NCI-H226 (cell line): ENCODE measurements at regions not wholly inside any gene's neighbourhood (a gene's known extent, or its start where the extent isn't known, plus 50 kb on each side); places are given as distances from the start of the nearest gene placed in this dataset.
"Not testable (repeated sequence)": the region's sequence is repeated elsewhere in the genome, so short reads cannot be mapped to it uniquely, and the experiment has no call there.

ENCODE experiments used
- DNase-seq: peaks from one replicate; pipeline ENCODE4 v3.0.0-alpha.2; 2015

GRCh38 chr5:92544036-92544435, 1037.0 kb downstream of the NR2F1-AS1 start:
- no peak for DNase-seq

GRCh38 chr5:92543201-92543600, 1037.8 kb downstream of the NR2F1-AS1 start:
- no peak for DNase-seq

GRCh38 chr5:92542017-92542416, 1039.0 kb downstream of the NR2F1-AS1 start:
- not testable (repeated sequence) for DNase-seq

- no peak for DNase-seq
These were observed 1053.5 kb downstream of the NR2F1-AS1 start for GRCh38 chr5:92527311-92528078.

- DNase-seq: no peak
These were observed 1055.9 kb downstream of the NR2F1-AS1 start for GRCh38 chr5:92525131-92525530.

GRCh38 chr5:92519811-92520632, 1061.0 kb downstream of the NR2F1-AS1 start:
- DNase-seq: no peak

- DNase-seq: peak; percentile 7
These were observed 1062.6 kb downstream of the NR2F1-AS1 start for GRCh38 chr5:92518318-92518904.

- no peak for DNase-seq
These were observed 1066.1 kb downstream of the NR2F1-AS1 start for GRCh38 chr5:92514896-92515295.

- no peak for DNase-seq
These were observed 1068.0 kb downstream of the NR2F1-AS1 start for GRCh38 chr5:92513067-92513466.

GRCh38 chr5:92508271-92508670, 1072.7 kb downstream of the NR2F1-AS1 start:
- no peak for DNase-seq

GRCh38 chr5:92505925-92506324, 1075.1 kb downstream of the NR2F1-AS1 start:
- no peak for DNase-seq

GRCh38 chr5:92505145-92505544, 1075.9 kb downstream of the NR2F1-AS1 start:
- DNase-seq: no peak

- DNase-seq: peak; percentile 62
These were observed 1076.7 kb downstream of the NR2F1-AS1 start for GRCh38 chr5:92504346-92504745.

- no peak for DNase-seq
These were observed 1080.3 kb downstream of the NR2F1-AS1 start for GRCh38 chr5:92500752-92501151.

- no peak for DNase-seq
These were observed 1084.5 kb downstream of the NR2F1-AS1 start for GRCh38 chr5:92496545-92496944.

- DNase-seq: no peak
These were observed 1086.5 kb downstream of the NR2F1-AS1 start for GRCh38 chr5:92494508-92494907.

- peak; percentile 34 for DNase-seq
These were observed 1088.1 kb downstream of the NR2F1-AS1 start for GRCh38 chr5:92492908-92493307.

GRCh38 chr5:92484484-92484883, 1096.5 kb downstream of the NR2F1-AS1 start:
- DNase-seq: no peak

- DNase-seq: no peak
These were observed 1090.0 kb upstream of the ARRDC3 start for GRCh38 chr5:92472981-92473566.

- no peak for DNase-seq
These were observed 1088.7 kb upstream of the ARRDC3 start for GRCh38 chr5:92471861-92472260.

- DNase-seq: no peak
These were observed 1087.7 kb upstream of the ARRDC3 start for GRCh38 chr5:92470770-92471169.

GRCh38 chr5:92468295-92468694, 1085.2 kb upstream of the ARRDC3 start:
- DNase-seq: no peak

GRCh38 chr5:92467695-92468094, 1084.6 kb upstream of the ARRDC3 start:
- DNase-seq: no peak
